ENCODE measurements at regions not wholly inside any gene's neighbourhood (a gene's known extent, or its start where the extent isn't known, plus 50 kb on each side); places are given as distances from the start of the nearest gene placed in this dataset.

- ATAC-seq (no peak), DNase-seq (ENCODE audit: low spot score) (no peak)
- H3K4me1 Mint-ChIP-seq, result no peaks in the 10 kb centered on the region
- H3K36me3 Mint-ChIP-seq (ENCODE audit: low read depth), result no peaks in the 10 kb centered on the region; the same call in 2 of the 3 replicates
- Histone ChIP-seq H2AFZ (no peak overlapping the region), H4K20me1 (replicated peaks; ENCODE audit: insufficient read depth) (no peaks in the 10 kb centered on the region), H3K27ac (ENCODE audit: low read depth) (no peak overlapping the region), H3F3A (replicated peaks; ENCODE audit: low read depth) (no peaks in the 10 kb centered on the region), H3K4me3 (no peak overlapping the region), H3K27me3 (ENCODE audit: insufficient read depth) (no peaks in the 10 kb centered on the region), H3K4me1 (ENCODE audit: insufficient read depth) (no peaks in the 10 kb centered on the region), H3K36me3 (ENCODE audit: insufficient read depth) (no peaks in the 10 kb centered on the region), H3K79me2 (replicated peaks; ENCODE audit: insufficient read depth) (no peaks in the 10 kb centered on the region), H3K4me2 (no peak overlapping the region), H3K9me2 (ENCODE audit: insufficient read depth) (no peaks in the 10 kb centered on the region)
- no peaks in the 10 kb centered on the region; the same call in 2 of the 3 replicates for H3K9me3 Mint-ChIP-seq
- H3K27me3 Mint-ChIP-seq (ENCODE audit: insufficient read depth, low read depth, poor library complexity), result peaks cover 1% of the 10 kb centered on the region
- H3K4me3 Mint-ChIP-seq, result no peak overlapping the region
- TF ChIP-seq EZH2phosphoT487 (IDR thresholded peaks at IDR 0.05; ENCODE audit: unreplicated experiment) (no peak), ZNF462 (CRISPR knock-in tag; IDR thresholded peaks at IDR 0.05) (no peak)
- TF ChIP-seq, protein P1, sequence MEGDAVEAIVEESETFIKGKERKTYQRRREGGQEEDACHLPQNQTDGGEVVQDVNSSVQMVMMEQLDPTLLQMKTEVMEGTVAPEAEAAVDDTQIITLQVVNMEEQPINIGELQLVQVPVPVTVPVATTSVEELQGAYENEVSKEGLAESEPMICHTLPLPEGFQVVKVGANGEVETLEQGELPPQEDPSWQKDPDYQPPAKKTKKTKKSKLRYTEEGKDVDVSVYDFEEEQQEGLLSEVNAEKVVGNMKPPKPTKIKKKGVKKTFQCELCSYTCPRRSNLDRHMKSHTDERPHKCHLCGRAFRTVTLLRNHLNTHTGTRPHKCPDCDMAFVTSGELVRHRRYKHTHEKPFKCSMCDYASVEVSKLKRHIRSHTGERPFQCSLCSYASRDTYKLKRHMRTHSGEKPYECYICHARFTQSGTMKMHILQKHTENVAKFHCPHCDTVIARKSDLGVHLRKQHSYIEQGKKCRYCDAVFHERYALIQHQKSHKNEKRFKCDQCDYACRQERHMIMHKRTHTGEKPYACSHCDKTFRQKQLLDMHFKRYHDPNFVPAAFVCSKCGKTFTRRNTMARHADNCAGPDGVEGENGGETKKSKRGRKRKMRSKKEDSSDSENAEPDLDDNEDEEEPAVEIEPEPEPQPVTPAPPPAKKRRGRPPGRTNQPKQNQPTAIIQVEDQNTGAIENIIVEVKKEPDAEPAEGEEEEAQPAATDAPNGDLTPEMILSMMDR (conservative IDR thresholded peaks at IDR 0.05; ENCODE audit: low read depth in 2 of 2), result no peak
- no peak overlapping the region for H3K27ac Mint-ChIP-seq
Observed at GRCh38 chr2:239676716-239677452, 276.1 kb upstream of the HDAC4 start.
